K562 (cell line): ENCODE measurements at regions not wholly inside any gene's neighbourhood (a gene's known extent, or its start where the extent isn't known, plus 50 kb on each side); places are given as distances from the start of the nearest gene placed in this dataset.

ENCODE experiments used
- ATAC-seq: fragments of 200-7000 bp; cut with Tn5 transposase; 3 replicates; pipeline ENCODE4 v1.9.1; 2020; ENCODE audit warnings: moderate library complexity
- BruUV-seq: library from RNA; stranded (reverse); fragments of 400-500 nt; replicated peaks from 2 replicates; lab custom pipeline; 2021; lab: Mats Ljungman, UMichigan
- CTCF ChIA-PET: fragments of 300-600 bp; formaldehyde crosslinking; extraction: SDS; loops from one replicate; lab custom pipeline; 2021; ENCODE audit warnings: low intra/inter-chr PET ratio; lab: Yijun Ruan, JAX
- POLR2A ChIA-PET: fragments of 300-600, 350-650 bp; sonication (Branson Sonifier 250); formaldehyde crosslinking; extraction: SDS; loops from one replicate; lab custom pipeline; 2021; ENCODE audit warnings: antibody characterized with exemption, inconsistent platforms; lab: Yijun Ruan, JAX
- DNase-seq, 4 experiments: peaks; one replicate each; pipeline versions ENCODE4 v3.0.0 to v3.0.0-alpha.2; 2011 to 2018; ENCODE audit warnings: low spot score in 3 of 4, mixed read lengths in 3 of 4; ENCODE audit errors: extremely low read depth in 1 of 4
- FAIRE-seq: peaks from 2 replicates; lab custom pipeline; 2011; peaks lifted over from hg19 to GRCh38; lab: Jason Lieb, UNC
- H2AFZ ChIP-seq: 2 replicates; pipeline ENCODE4 v1.6.0; 2011; ENCODE audit warnings: low read depth, low read length, control low read depth, inconsistent platforms
- H3K27ac ChIP-seq: fragments of 200-600 bp; 3 replicates; pipeline ENCODE4 v1.8.0; 2011; ENCODE audit warnings: low read depth, mild to moderate bottlenecking, control low read depth, inconsistent platforms, low read length, moderate library complexity, mixed read lengths; ENCODE audit errors: extremely low read depth
- H3K27me3 ChIP-seq, 2 experiments: fragments of 300-600 bp in 1 of 2; 2 replicates in 1 of 2; 3 replicates in 1 of 2; pipeline versions ENCODE4 v1.6.0 to v1.8.0; 2011; ENCODE audit warnings: inconsistent platforms in 2 of 2, low read length in 2 of 2, mild to moderate bottlenecking in 1 of 2, mixed read lengths in 1 of 2, moderate library complexity in 1 of 2; ENCODE audit not compliant: control insufficient read depth in 2 of 2, insufficient read depth in 2 of 2
- H3K36me3 ChIP-seq: fragments of 300-600 bp; 3 replicates; pipeline ENCODE4 v1.8.0; 2011; ENCODE audit warnings: mild to moderate bottlenecking, low read length, inconsistent platforms; ENCODE audit not compliant: control insufficient read depth, insufficient read depth
- H3K4me1 ChIP-seq, 2 experiments: fragments of 200-600 bp in 1 of 2; replicated peaks in 1 of 2; 2 replicates in 1 of 2; 3 replicates in 1 of 2; pipeline versions ENCODE4 v1.5.1 to v1.8.0; 2011; ENCODE audit warnings: inconsistent platforms in 2 of 2, low read length in 2 of 2, mild to moderate bottlenecking in 1 of 2, mixed read lengths in 1 of 2, moderate library complexity in 1 of 2; ENCODE audit not compliant: control insufficient read depth in 2 of 2, insufficient read depth in 2 of 2
- H3K4me2 ChIP-seq: 2 replicates; pipeline ENCODE4 v1.6.1; 2011; ENCODE audit warnings: low read length, control low read depth, inconsistent platforms, mixed read lengths; ENCODE audit not compliant: insufficient read depth
- H3K4me3 ChIP-seq: fragments of 200-600 bp; sonication (generic), shearing (Covaris generic); 2 replicates; pipeline ENCODE4 v1.5.1; 2016; ENCODE audit warnings: control low read depth, inconsistent platforms
- H3K79me2 ChIP-seq: fragments of 200-600 bp; 3 replicates; pipeline ENCODE4 v1.8.0; 2011; ENCODE audit warnings: low read length, inconsistent platforms; ENCODE audit not compliant: control insufficient read depth, insufficient read depth
- H3K9ac ChIP-seq, 2 experiments: 2 replicates each; pipeline versions ENCODE4 v1.6.0 to v1.6.1; 2011; ENCODE audit warnings: low read depth in 2 of 2, low read length in 2 of 2, control low read depth in 1 of 2, inconsistent platforms in 1 of 2, mild to moderate bottlenecking in 1 of 2, mixed read lengths in 1 of 2; ENCODE audit not compliant: insufficient read depth in 1 of 2
- H3K9me1 ChIP-seq: one replicate; pipeline ENCODE4 v1.6.0; 2011; ENCODE audit warnings: inconsistent platforms, mild to moderate bottlenecking, low read length, moderate library complexity; ENCODE audit not compliant: control insufficient read depth, insufficient read depth
- H3K9me3 ChIP-seq: replicated peaks from 2 replicates; pipeline ENCODE4 v1.5.1; 2011; ENCODE audit warnings: low read depth, low read length, inconsistent platforms; ENCODE audit not compliant: control insufficient read depth, insufficient read depth
- H4K20me1 ChIP-seq: replicated peaks from 2 replicates; pipeline ENCODE4 v1.6.1; 2011; ENCODE audit warnings: low read length, inconsistent platforms, mixed read lengths; ENCODE audit not compliant: control insufficient read depth, insufficient read depth
- EZH2 ChIP-seq: IDR thresholded peaks from 2 replicates; pipeline ENCODE4 v1.6.1; 2012; ENCODE audit warnings: low read depth, mild to moderate bottlenecking, inconsistent platforms, low read length, borderline replicate concordance
- FOXP1 ChIP-seq: sonication (generic); formaldehyde crosslinking; IDR thresholded peaks from 2 replicates; pipeline ENCODE4 v1.8.0; 2022; ENCODE audit warnings: mild to moderate bottlenecking, missing genetic modification reagents
- GABPB1 ChIP-seq: sonication (generic); formaldehyde crosslinking; IDR thresholded peaks from 2 replicates; pipeline ENCODE4 v1.8.0; 2022; ENCODE audit warnings: mild to moderate bottlenecking, missing genetic modification reagents
- NFIX ChIP-seq: fragments of 250-450 bp; sonication (Bioruptor Pico); IDR thresholded peaks from 2 replicates; pipeline ENCODE4 v1.4.0; 2020; ENCODE audit warnings: low read depth, mild to moderate bottlenecking, moderate library complexity
- RBM15 ChIP-seq: fragments of 200-400 bp; formaldehyde crosslinking; IDR thresholded peaks from 2 replicates; pipeline ENCODE4 v1.6.1; 2018; ENCODE audit warnings: mild to moderate bottlenecking, low read length, moderate library complexity; ENCODE audit not compliant: insufficient read depth
- RBM25 ChIP-seq: fragments of 200-400 bp; formaldehyde crosslinking; IDR thresholded peaks from 2 replicates; pipeline ENCODE4 v1.6.1; 2018; ENCODE audit warnings: low read length, low read depth, moderate library complexity; ENCODE audit not compliant: severe bottlenecking
- SMARCC2 ChIP-seq: fragments of 450-650 bp; IDR thresholded peaks from 2 replicates; pipeline ENCODE4 v1.6.1; 2017; ENCODE audit warnings: antibody characterized with exemption, moderate library complexity, mild to moderate bottlenecking, low read depth
- SNRNP70 ChIP-seq: fragments of 200-400 bp; formaldehyde crosslinking; optimal IDR thresholded peaks from 2 replicates; pipeline ENCODE3; 2017; ENCODE audit warnings: low read depth, low read length
- SP1 ChIP-seq: sonication (generic); formaldehyde crosslinking; IDR thresholded peaks from 2 replicates; pipeline ENCODE4 v1.8.1; 2022; ENCODE audit warnings: mild to moderate bottlenecking, missing genetic modification reagents
- SP2 ChIP-seq: IDR thresholded peaks from 2 replicates; pipeline ENCODE4 v1.6.1; 2011; ENCODE audit warnings: mild to moderate bottlenecking, low read depth, low read length, moderate library complexity; ENCODE audit not compliant: poor library complexity, severe bottlenecking; ENCODE audit errors: extremely low read depth
- ZFP1 ChIP-seq: fragments of 450-650 bp; formaldehyde crosslinking; IDR thresholded peaks from 2 replicates; pipeline ENCODE4 v1.4.0; 2020; ENCODE audit warnings: mild to moderate bottlenecking, mixed read lengths
- ZNF75A ChIP-seq: fragments of 450-650 bp; formaldehyde crosslinking; IDR thresholded peaks from 2 replicates; pipeline ENCODE4 v1.4.0; 2020; ENCODE audit warnings: mild to moderate bottlenecking
- ZNF76 ChIP-seq: fragments of 250-450 bp; sonication (Bioruptor Pico); IDR thresholded peaks from 2 replicates; pipeline ENCODE4 v1.4.0; 2020; ENCODE audit warnings: mild to moderate bottlenecking, moderate library complexity, borderline replicate concordance
- WGBS: fragments of 100-300 bp; shearing (Covaris generic); methylation state at CpG from one replicate; pipeline ENCODE4 v1.1.6; 2016; ENCODE audit warnings: low coverage, mixed read lengths; ENCODE audit not compliant: insufficient coverage; ENCODE audit errors: missing lambda C conversion rate; 5-methylcytosine and 5-hydroxymethylcytosine counted together
- in situ Hi-C: fragments of 300-500 bp; cut with MboI; formaldehyde crosslinking; loops from 4 replicates; pipeline ENCODE4 v1.15.0; 2018; ENCODE audit warnings: inconsistent platforms, mixed read lengths
- intact Hi-C: fragments of 100-400 bp; cut with micrococcal nuclease; formaldehyde crosslinking; loops from 2 replicates; pipeline ENCODE4 v1.14.2; 2022
- TF ChIP-seq, protein P1 (sequence below): fragments of 250-450 bp; sonication (Bioruptor Pico); IDR thresholded peaks from 2 replicates; pipeline ENCODE4 v1.8.0; 2021; ENCODE audit warnings: moderate library complexity, mild to moderate bottlenecking, inconsistent platforms
- TF ChIP-seq, protein P2 (sequence below): fragments of 150-350 bp; IDR thresholded peaks from 2 replicates; pipeline ENCODE4 v1.6.1; 2014; ENCODE audit warnings: low read depth, mild to moderate bottlenecking, low read length, borderline replicate concordance
- TF ChIP-seq, protein P3 (sequence below): fragments of 450-650 bp; IDR thresholded peaks from 2 replicates; pipeline ENCODE4 v1.6.1; 2016; ENCODE audit warnings: antibody characterized with exemption

DNA sequence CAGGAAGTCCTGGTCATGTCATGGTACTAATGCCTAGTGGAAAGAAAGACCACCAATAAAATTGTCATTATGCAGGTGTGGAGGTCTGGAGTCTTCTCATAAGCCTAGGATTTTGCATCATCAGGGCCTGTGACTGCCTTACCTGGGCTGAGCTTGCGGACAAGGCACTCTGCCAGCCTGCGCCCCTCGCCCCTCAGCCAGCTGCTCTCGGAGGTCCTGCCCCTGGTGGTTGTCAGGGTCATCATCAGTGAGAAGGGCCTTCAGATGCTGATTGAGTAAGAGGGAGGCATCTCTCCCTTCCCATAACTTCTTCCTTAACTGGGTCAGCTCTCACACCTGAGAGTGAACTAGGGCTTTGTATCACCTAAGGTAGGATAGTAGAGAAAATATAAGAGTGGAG lies 132.8 kb downstream of the DCLK3 start:
- H3K4me2 ChIP-seq, result no peak overlapping the region
- CTCF ChIA-PET, result no interaction called here
- H3K27ac ChIP-seq, result no peak overlapping the region
- no peaks in the 10 kb centered on the region for H4K20me1 ChIP-seq
- TF ChIP-seq, protein P1, sequence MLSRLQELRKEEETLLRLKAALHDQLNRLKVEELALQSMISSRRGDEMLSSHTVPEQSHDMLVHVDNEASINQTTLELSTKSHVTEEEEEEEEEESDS (CRISPR knock-in tag), result no peak
- TF ChIP-seq, protein P2, sequence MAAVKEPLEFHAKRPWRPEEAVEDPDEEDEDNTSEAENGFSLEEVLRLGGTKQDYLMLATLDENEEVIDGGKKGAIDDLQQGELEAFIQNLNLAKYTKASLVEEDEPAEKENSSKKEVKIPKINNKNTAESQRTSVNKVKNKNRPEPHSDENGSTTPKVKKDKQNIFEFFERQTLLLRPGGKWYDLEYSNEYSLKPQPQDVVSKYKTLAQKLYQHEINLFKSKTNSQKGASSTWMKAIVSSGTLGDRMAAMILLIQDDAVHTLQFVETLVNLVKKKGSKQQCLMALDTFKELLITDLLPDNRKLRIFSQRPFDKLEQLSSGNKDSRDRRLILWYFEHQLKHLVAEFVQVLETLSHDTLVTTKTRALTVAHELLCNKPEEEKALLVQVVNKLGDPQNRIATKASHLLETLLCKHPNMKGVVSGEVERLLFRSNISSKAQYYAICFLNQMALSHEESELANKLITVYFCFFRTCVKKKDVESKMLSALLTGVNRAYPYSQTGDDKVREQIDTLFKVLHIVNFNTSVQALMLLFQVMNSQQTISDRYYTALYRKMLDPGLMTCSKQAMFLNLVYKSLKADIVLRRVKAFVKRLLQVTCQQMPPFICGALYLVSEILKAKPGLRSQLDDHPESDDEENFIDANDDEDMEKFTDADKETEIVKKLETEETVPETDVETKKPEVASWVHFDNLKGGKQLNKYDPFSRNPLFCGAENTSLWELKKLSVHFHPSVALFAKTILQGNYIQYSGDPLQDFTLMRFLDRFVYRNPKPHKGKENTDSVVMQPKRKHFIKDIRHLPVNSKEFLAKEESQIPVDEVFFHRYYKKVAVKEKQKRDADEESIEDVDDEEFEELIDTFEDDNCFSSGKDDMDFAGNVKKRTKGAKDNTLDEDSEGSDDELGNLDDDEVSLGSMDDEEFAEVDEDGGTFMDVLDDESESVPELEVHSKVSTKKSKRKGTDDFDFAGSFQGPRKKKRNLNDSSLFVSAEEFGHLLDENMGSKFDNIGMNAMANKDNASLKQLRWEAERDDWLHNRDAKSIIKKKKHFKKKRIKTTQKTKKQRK, result no peak
- TF ChIP-seq ZFP1 (no peak), FOXP1 (CRISPR knock-in tag) (no peak), SMARCC2 (no peak), RBM15 (no peak), SP2 (no peak), GABPB1 (no peak), SP1 (CRISPR knock-in tag) (no peak), RBM25 (no peak), NFIX (CRISPR knock-in tag) (no peak), ZNF75A (no peak), EZH2 (no peak), SNRNP70 (no peak), ZNF76 (CRISPR knock-in tag) (no peak)
- TF ChIP-seq, protein P3, sequence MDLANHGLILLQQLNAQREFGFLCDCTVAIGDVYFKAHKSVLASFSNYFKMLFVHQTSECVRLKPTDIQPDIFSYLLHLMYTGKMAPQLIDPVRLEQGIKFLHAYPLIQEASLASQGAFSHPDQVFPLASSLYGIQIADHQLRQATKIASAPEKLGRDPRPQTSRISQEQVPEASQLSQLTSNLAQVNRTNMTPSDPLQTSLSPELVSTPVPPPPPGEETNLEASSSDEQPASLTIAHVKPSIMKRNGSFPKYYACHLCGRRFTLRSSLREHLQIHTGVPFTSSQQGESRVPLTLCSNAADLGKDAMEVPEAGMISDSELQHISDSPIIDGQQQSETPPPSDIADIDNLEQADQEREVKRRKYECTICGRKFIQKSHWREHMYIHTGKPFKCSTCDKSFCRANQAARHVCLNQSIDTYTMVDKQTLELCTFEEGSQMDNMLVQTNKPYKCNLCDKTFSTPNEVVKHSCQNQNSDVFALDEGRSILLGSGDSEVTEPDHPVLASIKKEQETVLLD, result no peak
- intact Hi-C loops (no loop called here), in situ Hi-C loops (no loop called here)
- 0% methylated on average over 4 of the region's 4 CpGs for WGBS
- peaks cover 0 to 10% of the 10 kb centered on the region in 2 experiments; a peak in 1 of 5 replicates for H3K27me3 ChIP-seq
- no peaks in the 10 kb centered on the region for H3K36me3 ChIP-seq
- no peaks in the 10 kb centered on the region for H3K4me1 ChIP-seq
- POLR2A ChIA-PET, result no interaction called here
- no peak for FAIRE-seq
- H3K79me2 ChIP-seq, result no peaks in the 10 kb centered on the region
- no peak overlapping the region for H3K9ac ChIP-seq
- H3K9me1 ChIP-seq, result no peaks in the 10 kb centered on the region
- BruUV-seq, result no TSS peak
- ATAC-seq, result no peak
- DNase-seq, result no peak
- no peaks in the 10 kb centered on the region for H3K9me3 ChIP-seq
- H2AFZ ChIP-seq, result no peak overlapping the region
- no peak overlapping the region for H3K4me3 ChIP-seq
